IPS DF 19.7 (cell line): ENCODE measurements at regions not wholly inside any gene's neighbourhood (a gene's known extent, or its start where the extent isn't known, plus 50 kb on each side); places are given as distances from the start of the nearest gene placed in this dataset.

Source experiments
- DNase-seq: peaks from one replicate; pipeline ENCODE4 v3.0.0-alpha.2; 2013; ENCODE audit warnings: low read depth, low spot score

- no peak for DNase-seq
Measured at GRCh38 chr4:12873351-12873750, 610.8 kb downstream of the RAB28 start.

- DNase-seq = no peak
Measured at GRCh38 chr4:12861422-12861821, 622.7 kb downstream of the RAB28 start.

DNA sequence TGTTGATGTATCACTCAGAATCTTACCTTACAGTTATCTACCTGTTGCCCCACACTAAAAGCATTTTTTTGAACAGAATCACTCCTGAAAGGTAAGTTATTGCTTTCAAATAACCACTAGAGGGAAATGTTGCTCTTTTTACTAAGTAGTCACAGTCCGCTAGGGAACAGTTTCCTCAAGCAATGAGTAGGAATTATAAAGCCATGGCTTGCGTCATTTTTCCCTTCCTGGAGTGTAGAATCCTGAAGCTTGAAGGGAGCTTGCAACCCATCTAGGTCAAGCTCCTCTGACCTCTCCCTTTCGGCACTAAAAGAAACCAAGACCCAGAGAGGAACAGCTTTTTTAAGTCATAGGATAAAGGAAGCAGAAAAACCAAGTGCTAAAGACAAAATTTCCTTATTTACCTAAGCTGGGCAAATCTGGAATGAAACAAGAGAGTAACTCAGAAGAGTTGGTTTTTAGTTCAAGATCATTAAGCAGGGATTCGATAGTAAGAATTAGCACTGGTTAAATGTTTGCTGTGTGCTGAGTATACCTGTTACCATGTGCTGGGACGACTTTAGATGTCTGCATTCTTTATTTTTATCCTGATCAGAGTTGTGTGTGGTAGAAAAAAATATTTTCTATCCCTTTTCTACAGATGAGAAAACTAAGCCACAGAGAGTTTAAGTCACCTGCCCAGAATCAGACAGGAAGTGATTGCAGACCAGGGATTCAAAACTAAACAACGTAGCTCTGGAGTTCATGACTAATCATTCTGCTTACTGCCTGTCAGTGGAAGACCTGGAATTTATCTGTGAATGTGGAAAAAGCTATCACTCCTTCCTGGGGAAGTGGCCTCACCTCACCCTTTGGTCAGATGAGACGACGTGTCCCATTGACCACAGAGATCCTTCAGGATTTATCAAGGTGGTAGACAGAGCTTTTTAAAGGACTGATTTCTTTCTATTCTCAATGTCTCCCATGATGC is 631.5 kb downstream of the RAB28 start:
- DNase-seq = peak; percentile 63

DNA sequence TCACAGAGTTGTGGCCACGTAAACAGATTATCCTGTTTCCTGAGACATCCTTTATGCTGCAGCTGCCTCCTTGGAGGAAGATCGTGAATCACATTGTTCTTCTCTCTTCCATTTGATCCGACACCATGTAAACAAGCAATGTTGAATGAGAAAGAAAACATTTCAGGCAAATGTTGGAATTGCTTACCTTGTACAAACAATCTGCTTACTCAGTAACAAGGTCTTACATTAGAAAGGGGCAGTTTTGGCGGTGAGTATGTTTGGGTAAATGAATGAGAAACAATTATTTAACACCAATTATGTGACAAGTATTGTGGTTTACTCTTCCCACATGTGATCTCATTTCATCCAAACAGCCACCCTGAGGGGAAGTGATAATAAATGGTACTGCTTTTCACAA is 637.8 kb downstream of the RAB28 start:
- no peak for DNase-seq

- no peak for DNase-seq
Measured at GRCh38 chr4:12844141-12844540, 640.0 kb downstream of the RAB28 start.

- DNase-seq = no peak
Measured at GRCh38 chr4:12827966-12828365, 656.2 kb downstream of the RAB28 start.

GRCh38 chr4:12791536-12791935 is 692.6 kb downstream of the RAB28 start:
- DNase-seq = no peak

DNA sequence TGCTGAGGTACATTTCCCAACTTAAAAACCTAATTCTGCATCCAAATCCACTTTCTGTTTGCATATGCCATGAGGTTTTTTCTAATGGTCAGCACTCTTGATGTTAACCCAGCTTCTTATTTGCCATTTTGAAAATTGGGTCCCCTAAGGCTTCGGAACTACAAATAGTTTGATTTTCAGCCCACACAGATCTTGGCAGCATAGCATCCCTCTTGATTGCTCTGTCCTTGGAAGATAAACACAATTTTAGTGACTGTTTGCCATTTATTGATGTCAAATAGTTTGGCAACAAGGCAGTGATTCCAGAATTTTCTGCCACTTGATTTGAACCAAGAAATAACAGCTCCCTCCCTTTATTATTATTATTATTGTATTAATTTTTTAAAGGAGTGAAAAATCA is 696.9 kb downstream of the RAB28 start:
- no peak for DNase-seq

DNA sequence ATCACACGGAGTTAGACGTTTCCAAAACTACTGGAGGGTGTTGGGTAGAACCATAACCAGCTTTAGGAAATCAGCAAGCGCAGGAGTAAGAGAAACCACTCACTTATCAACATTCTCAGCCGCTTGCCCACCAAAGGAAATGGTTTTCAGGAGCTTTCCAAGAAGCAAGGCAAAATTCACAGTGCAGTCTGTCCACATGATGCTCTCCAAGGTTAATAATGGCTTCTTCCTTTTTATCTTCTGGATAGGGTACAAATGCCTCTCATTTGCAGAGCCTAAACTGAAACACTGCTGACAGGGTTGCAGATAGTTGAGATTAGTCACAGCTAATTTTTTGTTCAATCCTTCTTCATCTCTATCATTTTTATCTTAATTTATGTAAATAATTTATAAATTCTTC is 705.4 kb downstream of the RAB28 start:
- no peak for DNase-seq

- no peak for DNase-seq
Measured at GRCh38 chr4:12778191-12778590, 705.9 kb downstream of the RAB28 start.

DNA sequence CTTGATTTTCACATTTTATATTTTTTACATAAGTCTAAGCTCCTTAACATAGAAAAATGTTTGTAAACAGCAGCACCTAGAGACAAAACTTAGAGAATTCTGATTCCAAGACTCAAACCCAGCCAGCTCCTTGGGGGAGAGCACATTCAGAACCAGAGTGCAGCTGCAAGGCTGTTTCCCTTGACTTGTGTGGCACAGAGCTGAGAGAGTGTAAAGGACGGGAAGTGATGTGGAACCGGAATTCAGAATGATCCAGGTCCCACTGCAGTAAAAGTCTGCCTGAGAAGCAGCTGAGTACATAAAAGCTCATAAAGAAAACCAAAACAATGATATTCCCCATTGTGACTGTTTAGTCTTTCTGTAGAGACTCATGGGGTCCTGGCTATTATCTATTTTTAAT is 713.8 kb downstream of the RAB28 start:
- no peak for DNase-seq

GRCh38 chr4:12761694-12762093 is 722.4 kb downstream of the RAB28 start:
- no peak for DNase-seq

- DNase-seq = no peak
Measured at GRCh38 chr4:12747154-12747553, 737.0 kb downstream of the RAB28 start.

- DNase-seq = no peak
Measured at GRCh38 chr4:12746221-12746620, 737.9 kb downstream of the RAB28 start.

GRCh38 chr4:12734586-12734985 is 749.6 kb downstream of the RAB28 start:
- DNase-seq = no peak

DNA sequence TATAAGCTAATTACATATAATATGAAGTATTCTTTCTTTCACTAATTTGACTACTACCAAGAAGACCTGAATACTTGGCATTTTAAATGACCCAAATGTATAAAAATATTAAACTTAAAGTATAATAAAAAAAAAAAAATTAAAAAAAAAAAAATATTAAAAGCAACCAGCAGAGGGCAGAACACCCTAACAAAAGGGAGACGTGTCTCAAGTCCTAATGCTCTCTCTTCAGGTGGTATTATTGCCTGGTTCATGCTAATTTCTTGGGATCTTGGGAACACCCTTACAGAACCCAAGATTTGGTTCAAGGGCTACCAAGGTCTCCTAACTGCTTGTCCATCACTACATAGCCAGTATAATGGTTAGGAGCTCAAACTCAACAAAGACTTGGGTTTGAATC is 754.8 kb downstream of the RAB28 start:
- DNase-seq = no peak

DNA sequence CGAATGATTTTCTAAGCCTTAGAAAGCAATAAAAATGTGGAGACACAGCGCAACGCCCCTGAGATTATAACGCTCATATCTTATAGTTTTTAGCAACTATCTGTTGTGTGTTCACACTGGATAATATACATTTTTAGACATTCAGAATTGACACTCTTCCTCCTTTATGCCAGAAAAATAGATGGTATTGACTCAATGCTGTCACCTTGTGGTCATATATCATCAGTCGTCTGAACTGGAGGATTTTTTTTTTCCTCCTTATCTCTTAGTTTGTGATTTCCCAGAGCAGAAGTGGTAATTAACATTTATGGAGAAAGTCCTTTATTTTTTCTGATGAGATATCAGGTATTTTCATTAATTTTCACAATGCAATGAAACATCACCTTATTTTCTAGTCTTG is 759.6 kb downstream of the RAB28 start:
- no peak for DNase-seq

GRCh38 chr4:12723849-12724447 is 760.2 kb downstream of the RAB28 start:
- no peak for DNase-seq

DNA sequence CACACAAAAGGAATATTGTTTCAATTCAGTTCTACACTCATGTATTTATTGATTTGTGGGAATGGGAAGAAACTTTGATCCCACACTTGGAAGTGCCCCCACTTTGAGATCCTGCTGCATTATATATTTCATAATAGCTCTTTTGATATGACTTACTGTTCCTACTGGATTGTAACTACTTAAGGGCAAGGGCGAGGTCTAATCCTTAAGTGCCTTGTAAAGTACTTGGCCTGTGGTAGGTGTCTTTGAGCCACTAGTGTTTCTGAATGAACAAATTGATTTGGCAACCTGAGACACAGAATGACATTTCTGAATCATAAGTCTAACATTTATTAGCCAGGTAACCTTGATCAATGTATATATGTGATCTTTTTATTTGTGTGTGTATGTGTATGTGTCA is 767.2 kb downstream of the RAB28 start:
- no peak for DNase-seq

DNA sequence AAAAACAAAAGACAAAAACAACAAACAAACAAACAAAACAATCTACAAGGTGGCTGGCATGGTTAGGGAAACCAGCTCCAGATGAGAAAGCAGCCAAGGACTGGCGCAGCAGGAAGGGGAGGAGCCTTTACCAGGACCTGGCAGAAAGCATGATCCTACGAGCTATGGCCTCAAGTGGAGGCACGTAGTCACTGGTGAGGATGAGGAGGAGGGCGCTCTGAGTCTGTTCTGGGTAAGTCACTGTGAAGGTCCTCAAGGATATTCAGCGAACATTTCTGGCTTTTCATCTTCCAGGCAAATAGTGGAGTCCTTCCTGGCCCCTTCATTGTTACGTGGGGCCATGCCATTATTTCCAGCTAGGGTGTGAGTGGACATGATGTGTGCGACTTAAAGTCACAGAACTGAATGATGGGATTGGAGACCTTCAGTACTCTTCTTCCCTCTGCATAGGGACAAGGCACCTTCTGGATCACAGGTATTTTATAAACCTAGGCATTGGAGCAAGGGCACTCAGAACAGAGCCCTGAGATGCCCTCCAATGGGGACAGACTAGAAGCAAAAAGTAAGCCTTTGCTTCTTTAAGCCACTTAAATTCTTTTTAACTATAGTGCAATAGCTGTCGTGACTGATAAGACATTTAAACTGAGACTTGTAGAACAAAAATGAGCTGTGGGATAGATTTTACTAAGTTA is 771.3 kb downstream of the RAB28 start:
- no peak for DNase-seq

DNA sequence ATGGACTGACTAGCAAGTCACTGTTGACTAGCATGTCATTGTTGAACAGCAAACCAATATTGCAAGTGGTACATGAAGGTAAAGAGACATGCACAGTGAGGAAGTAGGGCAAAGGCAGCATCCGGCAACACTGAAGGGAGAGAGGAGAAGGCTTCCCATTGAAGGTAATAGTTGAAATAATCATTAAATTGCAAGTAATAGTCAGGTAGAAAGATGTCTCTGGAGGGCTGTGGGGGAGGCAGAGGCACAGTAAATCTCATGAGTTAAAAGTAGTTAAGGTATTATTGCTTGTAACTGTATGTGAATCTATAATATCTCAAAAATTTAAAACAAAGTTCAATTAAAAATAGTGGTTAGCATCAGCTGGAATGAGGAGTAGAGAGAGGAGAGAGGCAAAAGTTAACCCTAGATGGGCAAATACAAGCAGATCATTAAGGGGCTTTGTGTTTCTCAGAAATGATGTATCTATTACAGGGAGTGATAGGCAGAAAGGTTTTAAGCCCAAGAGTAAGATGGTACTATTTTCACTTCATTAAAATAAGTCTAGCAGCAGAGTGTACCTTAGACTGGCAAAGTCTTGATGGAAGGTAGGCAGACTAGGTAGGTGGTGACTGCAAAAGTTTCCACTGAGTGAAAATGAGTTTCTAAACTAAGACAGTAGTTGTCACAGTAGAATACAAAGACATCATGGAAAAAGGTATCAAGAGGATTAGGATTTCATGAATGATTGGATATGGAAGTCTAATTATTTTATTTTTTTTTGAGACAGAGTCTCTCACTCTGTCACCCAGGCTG is 776.6 kb downstream of the RAB28 start:
- no peak for DNase-seq

DNA sequence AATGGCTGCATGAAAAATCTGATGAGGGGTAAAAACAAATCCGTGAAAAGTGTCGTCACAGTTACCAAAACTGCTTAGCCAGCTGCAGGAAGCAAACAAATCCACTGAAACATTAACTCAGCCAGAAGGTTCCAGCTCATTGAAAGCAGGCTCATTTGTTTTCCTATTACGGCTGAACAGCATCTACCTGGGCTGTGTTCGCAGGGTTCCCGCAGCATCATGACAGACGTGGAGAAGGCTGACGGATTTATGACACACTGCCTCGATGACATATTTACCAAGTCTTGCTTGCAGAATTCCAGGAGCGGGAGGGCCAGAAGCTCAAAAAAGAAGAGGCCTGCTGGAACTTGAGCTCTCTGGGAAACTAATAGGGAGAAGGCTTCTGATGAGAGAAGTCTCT is 781.1 kb downstream of the RAB28 start:
- DNase-seq = no peak
